GM18499 (cell line): ENCODE measurements at regions not wholly inside any gene's neighbourhood (a gene's known extent, or its start where the extent isn't known, plus 50 kb on each side); places are given as distances from the start of the nearest gene placed in this dataset.

Experiments used
- ATAC-seq: cut with Tn5 transposase; IDR thresholded peaks from one replicate; pipeline ENCODE4 v1.9.1; 2021; ENCODE audit warnings: moderate number of reproducible peaks; ENCODE audit not compliant: insufficient read depth, unreplicated experiment

DNA sequence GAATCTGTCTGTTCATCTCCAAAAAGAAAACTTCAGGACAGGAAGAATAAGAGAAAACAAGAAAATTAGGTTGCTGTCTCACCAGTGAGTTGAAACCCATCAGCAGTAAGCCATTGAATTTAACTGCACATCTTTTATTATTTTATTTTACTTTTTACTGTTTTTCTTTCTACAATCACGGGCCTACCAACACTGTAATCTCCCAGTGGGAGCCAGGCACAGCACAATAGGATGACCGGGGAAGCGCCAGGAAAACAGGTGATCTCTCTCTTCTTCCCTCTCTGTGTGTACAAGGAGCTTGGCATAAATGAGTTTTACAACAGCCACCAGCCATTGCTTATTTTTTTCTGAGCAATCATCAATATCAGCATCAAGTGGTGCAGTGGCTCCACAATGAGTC lies 113.1 kb upstream of the ESRRG start:
- ATAC-seq: no peak

DNA sequence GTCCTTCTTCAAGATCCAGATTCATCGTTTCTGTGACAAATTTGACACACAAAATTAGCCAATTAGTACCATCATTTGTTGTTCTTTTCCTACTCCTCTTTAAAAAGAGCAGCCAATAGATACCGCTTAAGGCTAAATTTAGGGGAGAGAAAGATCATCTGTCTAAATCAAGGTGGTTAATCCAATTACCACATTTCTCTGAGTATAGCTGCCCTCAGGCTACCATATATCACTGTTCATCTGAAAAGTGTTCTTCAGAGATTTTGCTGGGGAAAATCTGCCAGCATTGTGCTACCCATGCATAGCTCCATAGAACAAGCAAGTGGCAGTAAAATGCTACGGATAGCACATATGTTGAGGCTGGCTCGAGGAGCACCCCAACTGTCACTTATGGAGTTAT lies 110.3 kb upstream of the ESRRG start:
- ATAC-seq: no peak

- ATAC-seq: no peak
Observed at GRCh38 chr1:216832192-216832591, 109.0 kb upstream of the ESRRG start.

DNA sequence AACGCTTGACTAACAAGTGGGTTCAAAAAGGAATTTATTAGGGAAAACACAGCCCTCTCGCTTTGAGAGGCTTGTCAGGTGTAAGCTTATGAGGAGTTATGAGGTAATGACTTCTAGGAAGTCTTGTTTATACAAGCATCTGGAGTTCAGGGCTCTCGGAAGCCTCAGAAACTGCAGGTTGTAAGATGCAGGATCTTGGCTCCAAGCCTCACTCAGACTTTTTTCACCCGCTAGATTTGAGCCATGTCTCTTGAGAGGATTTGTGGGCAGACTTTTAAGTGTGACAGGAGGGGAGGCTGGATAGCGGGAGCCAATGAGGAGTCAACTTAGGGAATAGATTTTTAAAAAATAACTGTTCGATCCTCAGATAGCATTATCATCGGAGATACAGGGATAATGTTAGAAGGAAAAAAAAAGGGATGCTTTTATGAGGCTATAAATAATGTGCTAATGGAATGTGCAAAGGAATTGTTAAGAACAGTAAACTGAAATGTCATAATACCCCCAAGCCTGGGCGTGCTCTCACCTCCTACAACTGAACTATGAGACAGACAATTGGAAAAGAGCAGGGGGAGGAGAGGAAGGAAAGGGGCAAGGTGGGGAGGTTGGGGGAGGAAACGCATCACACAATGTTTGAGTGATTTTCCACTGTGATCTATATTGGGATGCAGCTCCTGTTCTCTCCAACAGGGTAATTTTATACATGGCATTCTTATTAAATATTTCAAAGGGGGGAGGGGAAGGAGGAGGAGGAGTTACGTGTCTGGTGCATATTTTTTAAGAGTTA lies 107.4 kb upstream of the ESRRG start:
- ATAC-seq: no peak

DNA sequence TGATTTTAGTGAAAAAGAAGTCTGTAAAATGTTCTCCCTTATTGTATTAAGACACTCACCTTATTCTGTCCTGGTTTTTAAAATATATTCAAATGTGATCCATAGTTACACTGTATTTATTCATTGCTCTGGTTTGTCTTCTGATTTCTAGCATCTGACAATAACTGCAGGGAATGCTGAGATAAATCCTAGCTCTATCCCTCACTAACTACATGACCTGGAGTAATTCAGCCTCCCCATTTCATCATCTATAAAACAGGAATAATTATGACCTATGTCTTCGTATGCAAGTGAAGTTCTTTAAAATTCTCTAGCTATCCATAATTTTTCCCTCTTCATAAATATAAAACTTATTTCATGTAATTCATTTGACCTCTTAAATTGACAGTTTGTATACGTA lies 104.0 kb upstream of the ESRRG start:
- no peak for ATAC-seq

- ATAC-seq: no peak
Observed at GRCh38 chr1:216826646-216827045, 103.4 kb upstream of the ESRRG start.

DNA sequence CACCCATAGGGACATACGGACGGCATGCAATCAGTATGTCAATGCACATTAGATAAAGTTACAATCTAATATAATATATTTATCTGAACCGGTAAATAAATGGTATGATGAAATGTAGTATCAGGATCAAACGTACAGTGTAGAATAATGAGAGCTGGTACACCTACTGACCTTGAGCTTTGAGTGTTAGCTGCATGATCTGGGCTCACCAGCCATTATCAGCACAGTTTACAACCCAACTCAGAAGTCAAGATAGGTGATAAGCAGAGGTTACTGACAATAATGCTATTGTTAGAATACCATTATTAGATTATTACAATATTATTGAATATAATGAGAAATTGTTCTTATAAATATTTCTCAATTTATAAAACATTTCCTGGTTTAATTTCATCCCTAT lies 103.0 kb upstream of the ESRRG start:
- ATAC-seq: no peak

- no peak for ATAC-seq
Observed at GRCh38 chr1:216825557-216825956, 102.3 kb upstream of the ESRRG start.

GRCh38 chr1:216824511-216824910 lies 101.3 kb upstream of the ESRRG start:
- no peak for ATAC-seq

DNA sequence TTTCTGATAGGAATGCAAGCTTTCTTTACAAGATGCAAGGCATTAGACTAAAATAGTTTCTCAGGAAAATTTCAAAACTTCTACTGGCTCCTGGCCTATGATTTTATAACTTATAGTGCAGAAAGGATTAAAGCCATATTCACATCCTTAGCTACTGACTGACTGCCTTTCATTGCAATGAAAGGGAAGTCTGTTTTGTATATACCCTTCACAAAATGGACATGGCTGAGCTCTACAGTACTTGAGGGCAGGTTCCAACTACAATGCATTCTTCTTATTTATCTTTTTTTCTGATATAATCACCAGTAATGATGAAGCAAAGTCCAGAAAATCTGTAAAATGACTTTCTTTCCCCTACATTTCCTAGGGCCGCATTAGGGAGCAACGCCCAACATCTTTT lies 100.5 kb upstream of the ESRRG start:
- ATAC-seq: no peak

DNA sequence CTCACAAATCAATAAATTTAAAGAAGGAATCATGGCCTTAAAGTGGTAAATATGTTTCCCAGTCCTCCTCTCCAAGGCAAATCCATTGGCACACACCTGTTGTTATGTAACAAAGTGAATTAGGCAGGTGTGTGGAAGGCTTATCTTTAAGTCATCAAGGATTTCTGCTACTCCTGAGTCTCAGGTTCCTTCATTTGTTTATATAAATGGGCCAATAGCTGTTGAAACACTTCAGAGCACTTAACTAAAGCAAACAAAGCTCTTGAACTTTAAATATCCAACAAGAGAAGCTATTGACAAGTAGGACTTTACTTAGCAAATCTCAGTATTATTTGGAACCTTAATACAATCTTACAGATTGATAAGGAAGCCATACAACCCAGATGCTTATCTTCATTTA lies 99.3 kb upstream of the ESRRG start:
- ATAC-seq: no peak

- no peak for ATAC-seq
Observed at GRCh38 chr1:216820345-216820744, 97.1 kb upstream of the ESRRG start.

- no peak for ATAC-seq
Observed at GRCh38 chr1:216818284-216818683, 95.1 kb upstream of the ESRRG start.

DNA sequence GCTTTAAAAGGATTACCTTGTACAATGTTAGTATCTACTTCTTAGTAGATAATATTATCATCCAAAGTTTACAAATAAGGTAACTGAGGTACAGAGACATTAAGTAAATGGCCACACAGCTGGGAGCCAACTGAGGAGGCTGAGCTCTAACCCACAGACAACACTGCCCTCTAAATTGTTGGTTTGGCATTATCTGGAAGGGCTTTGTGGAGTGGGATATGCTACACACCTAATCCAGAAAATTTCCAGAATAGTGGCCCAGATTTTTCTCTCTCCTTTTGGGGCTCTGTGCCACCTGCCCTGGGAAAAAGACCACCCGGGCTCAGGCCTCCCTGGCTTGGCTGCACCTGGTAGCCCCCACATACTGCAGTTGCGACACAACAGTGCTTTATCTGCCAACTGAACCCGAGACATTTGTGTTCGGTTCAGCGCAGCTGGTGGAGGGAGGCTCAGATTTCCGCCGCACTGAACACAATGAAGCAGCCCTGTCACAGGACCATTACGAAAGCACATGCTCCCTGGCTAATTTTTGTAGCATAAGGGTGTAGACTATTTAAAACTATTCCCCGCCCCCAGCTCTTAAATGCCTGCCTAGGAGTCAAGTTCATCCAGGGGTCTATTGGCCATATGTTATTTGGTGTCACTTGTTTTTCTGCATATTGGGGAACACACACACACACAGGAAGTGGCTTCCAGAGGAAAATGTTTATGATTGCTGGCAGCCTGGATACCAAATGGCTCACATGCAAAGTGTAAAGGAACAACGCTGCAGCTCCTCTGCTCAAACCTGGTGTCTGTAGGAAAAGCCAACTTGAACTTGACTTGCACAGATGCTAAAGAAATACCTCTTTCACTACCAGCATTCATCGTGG lies 92.3 kb upstream of the ESRRG start:
- no peak for ATAC-seq

DNA sequence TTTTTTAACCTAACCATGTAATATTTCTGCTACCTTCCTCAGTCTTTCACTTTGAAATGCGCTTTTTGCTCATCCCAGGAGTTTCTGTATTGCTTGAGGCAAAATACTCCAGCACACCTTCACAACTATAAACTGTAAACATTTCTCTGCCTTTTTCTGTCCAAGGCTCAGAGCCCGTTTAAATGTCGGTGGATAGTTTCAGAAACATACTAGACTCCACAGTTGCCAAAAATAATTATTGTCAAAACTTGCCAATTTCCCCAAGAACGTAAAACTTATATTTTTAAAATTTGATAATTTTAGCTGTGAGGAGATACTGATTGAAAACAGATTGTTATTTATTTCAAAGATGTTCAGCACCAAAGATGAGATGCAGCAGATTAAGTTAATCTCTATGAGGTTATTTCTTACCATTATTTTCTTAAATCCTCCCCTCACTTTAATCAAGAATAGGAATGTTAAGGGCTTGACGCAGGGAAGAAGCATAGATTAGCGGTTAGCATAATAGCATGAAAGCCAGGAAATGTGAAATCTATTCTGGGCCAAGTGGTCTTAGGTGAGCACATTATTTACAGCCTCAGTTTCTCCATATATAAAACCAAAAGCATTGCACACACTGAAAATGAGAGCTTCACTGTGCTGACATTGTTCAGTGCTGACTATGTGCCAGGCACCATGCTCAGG lies 91.5 kb upstream of the ESRRG start:
- ATAC-seq: no peak

DNA sequence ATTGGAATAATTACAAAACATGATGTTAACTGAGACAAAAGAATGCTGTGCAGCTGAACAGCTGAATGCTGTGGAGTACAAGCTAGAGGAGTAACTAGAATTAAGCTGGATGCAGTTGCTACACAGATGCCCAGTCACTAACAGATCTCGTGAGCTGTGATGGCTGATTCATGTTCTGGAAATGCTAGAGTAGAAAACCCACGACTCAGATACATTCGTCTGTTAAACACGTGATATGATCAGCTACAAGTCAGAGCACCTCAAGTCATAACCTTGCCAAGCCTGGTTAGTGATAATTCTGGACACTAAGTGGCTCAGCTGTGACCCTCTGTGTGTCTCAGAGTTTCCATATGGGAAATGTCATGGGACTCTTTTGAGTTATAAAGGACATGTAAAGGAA lies 89.7 kb upstream of the ESRRG start:
- no peak for ATAC-seq

DNA sequence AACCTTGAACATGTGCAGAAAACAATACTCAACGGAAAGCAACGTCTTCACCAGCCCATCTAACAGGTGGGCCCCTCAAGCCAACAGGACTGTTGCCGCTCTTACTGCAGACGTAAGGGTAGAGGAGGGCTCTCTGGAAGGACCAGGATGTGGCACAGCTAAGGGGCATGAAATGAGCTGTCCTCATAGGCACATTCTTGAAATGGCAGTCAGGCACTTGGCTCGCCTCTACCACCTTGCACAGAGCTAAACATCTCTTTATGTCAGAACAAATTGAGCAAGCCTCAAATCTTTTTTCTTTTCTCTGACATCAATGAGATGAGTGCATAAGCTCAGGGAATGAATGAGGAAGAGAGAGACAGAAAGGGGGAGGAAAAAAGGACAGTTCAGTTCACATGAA lies 86.4 kb upstream of the ESRRG start:
- no peak for ATAC-seq

DNA sequence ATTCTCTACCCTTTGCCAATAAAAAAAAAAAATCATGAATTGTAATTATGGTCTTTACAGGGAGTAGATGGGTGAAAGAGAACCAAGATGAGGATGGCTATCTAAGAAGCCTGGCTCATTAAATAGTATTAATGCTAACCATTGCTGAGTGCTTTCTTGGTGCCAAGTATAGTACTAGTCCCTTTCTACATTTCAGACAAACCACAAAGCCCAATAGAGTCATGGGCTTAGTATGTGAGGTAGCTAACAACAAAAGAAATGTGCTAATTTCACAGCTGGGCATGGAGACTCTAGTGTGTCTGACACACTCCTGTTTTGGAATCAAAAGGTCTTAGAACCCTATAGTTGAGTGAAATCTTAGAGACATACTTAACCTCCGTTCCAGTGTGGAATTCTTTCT lies 84.5 kb upstream of the ESRRG start:
- ATAC-seq: no peak

- ATAC-seq: no peak
Observed at GRCh38 chr1:216805953-216806352, 82.7 kb upstream of the ESRRG start.

- ATAC-seq: no peak
Observed at GRCh38 chr1:216805233-216805632, 82.0 kb upstream of the ESRRG start.

GRCh38 chr1:216804111-216804510 lies 80.9 kb upstream of the ESRRG start:
- no peak for ATAC-seq
